ENCODE measurements at regions not wholly inside any gene's neighbourhood (a gene's known extent, or its start where the extent isn't known, plus 50 kb on each side); places are given as distances from the start of the nearest gene placed in this dataset.

- TF ChIP-seq ELK1 (IDR thresholded peaks at IDR 0.05; ENCODE audit: low read depth, low read length), result no peak
- TF ChIP-seq SMC3 (IDR thresholded peaks at IDR 0.05), result no peak
- no peak for TF ChIP-seq HES2 (IDR thresholded peaks at IDR 0.05)
- TF ChIP-seq HOXB5 (CRISPR knock-in tag; IDR thresholded peaks at IDR 0.05), result no peak
- TF ChIP-seq HOXB13 (CRISPR knock-in tag; IDR thresholded peaks at IDR 0.05; ENCODE audit: low read depth), result no peak
- TF ChIP-seq KDM1A (IDR thresholded peaks at IDR 0.05; ENCODE audit: low read depth), result no peak
Measured at GRCh38 chrX:4091046-4091760, 377.8 kb upstream of the PRKX start (continued).

- no peak for DNase-seq (ENCODE audit: low read depth in 1 of 2, low spot score in 1 of 2)
- 4% methylated on average over 2 of the region's 2 CpGs for WGBS (ENCODE audit: missing lambda C conversion rate)
- H3K4me3 ChIP-seq, result no peak overlapping the region
- no peak overlapping the region for H3K4me2 ChIP-seq
- ATAC-seq, result no peak
- no peaks in the 10 kb centered on the region for H3K9me3 ChIP-seq
- ChIA-PET CTCF (no interaction called here), POLR2A (no interaction called here)
- no peak for FAIRE-seq
- no peak for TF ChIP-seq USF2 (IDR thresholded peaks at IDR 0.05)
- no peak for TF ChIP-seq POLR2A (IDR thresholded peaks at IDR 0.05; ENCODE audit: low read length)
- no peak for TF ChIP-seq RAD21 (conservative IDR thresholded peaks at IDR 0.05 in 1 of 2, IDR thresholded peaks at IDR 0.05 in 1 of 2)
- no peak for TF ChIP-seq KDM1A (IDR thresholded peaks at IDR 0.05; ENCODE audit: low read depth)
- no peak for TF ChIP-seq GATA3 (IDR thresholded peaks at IDR 0.05; ENCODE audit: borderline replicate concordance)
- no peak for TF ChIP-seq CBX2 (IDR thresholded peaks at IDR 0.05; ENCODE audit: borderline replicate concordance, low read depth)
- no peak for TF ChIP-seq BCL3 (IDR thresholded peaks at IDR 0.05)
- TF ChIP-seq BHLHE40 (IDR thresholded peaks at IDR 0.05; ENCODE audit: low read depth, low read length), result no peak
- no peak for TF ChIP-seq TFCP2L1 (CRISPR knock-in tag; IDR thresholded peaks at IDR 0.05)
- TF ChIP-seq ZFP36 (IDR thresholded peaks at IDR 0.05; ENCODE audit: borderline replicate concordance, partially characterized antibody), result no peak
- TF ChIP-seq ATOH8 (CRISPR knock-in tag; IDR thresholded peaks at IDR 0.05; ENCODE audit: low read depth), result no peak
- no peak for TF ChIP-seq E2F6 (IDR thresholded peaks at IDR 0.05; ENCODE audit: borderline replicate concordance, low read depth)
- TF ChIP-seq JUN (IDR thresholded peaks at IDR 0.05), result no peak
- TF ChIP-seq CTCF (IDR thresholded peaks at IDR 0.05), result no peak
- no peak for TF ChIP-seq CEBPB (IDR thresholded peaks at IDR 0.05)
- no peak for TF ChIP-seq RFX5 (IDR thresholded peaks at IDR 0.05)
- no peak for TF ChIP-seq EP300 (IDR thresholded peaks at IDR 0.05)
- TF ChIP-seq PHF8 (IDR thresholded peaks at IDR 0.05; ENCODE audit: borderline replicate concordance, low read depth), result no peak
- no peak for TF ChIP-seq EHMT2 (IDR thresholded peaks at IDR 0.05; ENCODE audit: low read depth)
- TF ChIP-seq FOXS1 (CRISPR knock-in tag; IDR thresholded peaks at IDR 0.05), result no peak
- H3K27ac ChIP-seq, result no peak overlapping the region
- H3K4me1 ChIP-seq, result no peaks in the 10 kb centered on the region
Measured at GRCh38 chrX:4059893-4060292, 346.4 kb upstream of the PRKX start.

All from A549 (cell line).